ENCODE measurements at regions not wholly inside any gene's neighbourhood (a gene's known extent, or its start where the extent isn't known, plus 50 kb on each side); places are given as distances from the start of the nearest gene placed in this dataset.

GRCh38 chr2:228283491-228284171 lies 102.1 kb upstream of the SPHKAP start:
- H3K27ac Mint-ChIP-seq (ENCODE audit: unreplicated experiment) = no peak overlapping the region
- no peaks in the 10 kb centered on the region for H3K36me3 Mint-ChIP-seq (ENCODE audit: low read depth)
- no peak for TF ChIP-seq CTCF (conservative IDR thresholded peaks at IDR 0.05)
- no peaks in the 10 kb centered on the region for H3K9me3 Mint-ChIP-seq
- no peaks in the 10 kb centered on the region for H3K4me1 Mint-ChIP-seq
- no peak overlapping the region for H3K4me3 Mint-ChIP-seq
- DNase-seq (ENCODE audit: low read depth, low spot score) = no peak
- H3K27me3 Mint-ChIP-seq (ENCODE audit: low read depth) = peaks cover 2% of the 10 kb centered on the region

- no peak for TF ChIP-seq CTCF (conservative IDR thresholded peaks at IDR 0.05)
- H3K27me3 Mint-ChIP-seq (ENCODE audit: low read depth) = peaks cover 5% of the 10 kb centered on the region
- no peak overlapping the region for H3K27ac Mint-ChIP-seq (ENCODE audit: unreplicated experiment)
- DNase-seq (ENCODE audit: low read depth, low spot score) = no peak
- H3K36me3 Mint-ChIP-seq (ENCODE audit: low read depth) = no peaks in the 10 kb centered on the region
- no peaks in the 10 kb centered on the region for H3K9me3 Mint-ChIP-seq
- H3K4me3 Mint-ChIP-seq = no peak overlapping the region
- H3K4me1 Mint-ChIP-seq = no peaks in the 10 kb centered on the region
Measured at GRCh38 chr2:228282376-228282775, 100.9 kb upstream of the SPHKAP start.

- H3K36me3 Mint-ChIP-seq (ENCODE audit: low read depth) = no peaks in the 10 kb centered on the region
- peaks cover 2% of the 10 kb centered on the region for H3K27me3 Mint-ChIP-seq (ENCODE audit: low read depth)
- H3K4me3 Mint-ChIP-seq = no peak overlapping the region
- H3K4me1 Mint-ChIP-seq = no peaks in the 10 kb centered on the region
- TF ChIP-seq CTCF (conservative IDR thresholded peaks at IDR 0.05) = no peak
- no peaks in the 10 kb centered on the region for H3K9me3 Mint-ChIP-seq
- DNase-seq (ENCODE audit: low read depth, low spot score) = no peak
- no peak overlapping the region for H3K27ac Mint-ChIP-seq (ENCODE audit: unreplicated experiment)
Measured at GRCh38 chr2:228273159-228273558, 91.7 kb upstream of the SPHKAP start.

- no peaks in the 10 kb centered on the region for H3K4me1 Mint-ChIP-seq
- H3K27me3 Mint-ChIP-seq (ENCODE audit: low read depth) = no peaks in the 10 kb centered on the region
- peaks cover 6% of the 10 kb centered on the region for H3K9me3 Mint-ChIP-seq
- H3K4me3 Mint-ChIP-seq = no peak overlapping the region
- no peak overlapping the region for H3K27ac Mint-ChIP-seq (ENCODE audit: unreplicated experiment)
- DNase-seq (ENCODE audit: low read depth, low spot score) = no peak
- H3K36me3 Mint-ChIP-seq (ENCODE audit: low read depth) = no peaks in the 10 kb centered on the region
- no peak for TF ChIP-seq CTCF (conservative IDR thresholded peaks at IDR 0.05)
Measured at GRCh38 chr2:228269351-228269750, 87.9 kb upstream of the SPHKAP start.

GRCh38 chr2:228268756-228269155 lies 87.3 kb upstream of the SPHKAP start:
- peaks cover 6% of the 10 kb centered on the region for H3K9me3 Mint-ChIP-seq
- no peak for TF ChIP-seq CTCF (conservative IDR thresholded peaks at IDR 0.05)
- no peak overlapping the region for H3K27ac Mint-ChIP-seq (ENCODE audit: unreplicated experiment)
- H3K27me3 Mint-ChIP-seq (ENCODE audit: low read depth) = no peaks in the 10 kb centered on the region
- H3K4me3 Mint-ChIP-seq = no peak overlapping the region
- no peaks in the 10 kb centered on the region for H3K4me1 Mint-ChIP-seq
- H3K36me3 Mint-ChIP-seq (ENCODE audit: low read depth) = no peaks in the 10 kb centered on the region
- DNase-seq (ENCODE audit: low read depth, low spot score) = no peak

Measured in neural crest cell (in vitro differentiated cells).